ENCODE measurements at regions not wholly inside any gene's neighbourhood (a gene's known extent, or its start where the extent isn't known, plus 50 kb on each side); places are given as distances from the start of the nearest gene placed in this dataset.

GRCh38 chr16:9647981-9648701 is 534.1 kb downstream of the GRIN2A start:
- Histone ChIP-seq H3K4me1 (ENCODE audit: control insufficient read depth, insufficient read depth, low read length) (no peaks in the 10 kb centered on the region), H3K27me3 (ENCODE audit: control insufficient read depth, insufficient read depth, low read length) (no peaks in the 10 kb centered on the region), H3K36me3 (ENCODE audit: control insufficient read depth, insufficient read depth, low read length) (no peaks in the 10 kb centered on the region), H3K9me3 (ENCODE audit: control insufficient read depth, insufficient read depth, low read depth, low read length) (no peaks in the 10 kb centered on the region), H3K27ac (ENCODE audit: low read length) (no peak overlapping the region; the same call in 1 of the 2 replicates), H3K4me3 (ENCODE audit: low read depth in 2 of 2, low read length in 2 of 2) (no peak overlapping the region)
- ChIA-PET CTCF (interaction anchor here (0.6 to 1.0 kb wide), 5 partner anchors 10 to 484 kb away, joined by 3 to 7 read pairs (median 3); no protein-coding TSS in a partner anchor), POLR2A (no interaction called here)
- in situ Hi-C loops (cut with HindIII; ENCODE audit: low pct_unique_long_range_greater_than_20kb, low sequenced_read_pairs), result no loop called here
- TF ChIP-seq SIN3A (IDR thresholded peaks at IDR 0.05; ENCODE audit: borderline replicate concordance, insufficient read depth, low read depth, low read length), result no peak
- peak; percentile 85 for TF ChIP-seq CTCF (IDR thresholded peaks at IDR 0.05)
- BruUV-seq (replicated peaks), result no TSS peak
- ATAC-seq, result peak; percentile 86
- intact Hi-C loops (cut with micrococcal nuclease; ENCODE audit: unreplicated experiment), result loop anchor here (5.0 to 10.0 kb wide), 3 partner anchors 187 to 534 kb away; partner anchors contain the start of gene GRIN2A
- DNase-seq (ENCODE audit: low read depth, low spot score), result peak; percentile 24

GRCh38 chr16:9650284-9650683 is 531.9 kb downstream of the GRIN2A start:
- Histone ChIP-seq H3K9me3 (ENCODE audit: control insufficient read depth, insufficient read depth, low read depth, low read length) (no peaks in the 10 kb centered on the region), H3K4me3 (ENCODE audit: low read depth in 2 of 2, low read length in 2 of 2) (no peak overlapping the region), H3K36me3 (ENCODE audit: control insufficient read depth, insufficient read depth, low read length) (no peaks in the 10 kb centered on the region), H3K27ac (ENCODE audit: low read length) (no peak overlapping the region), H3K27me3 (ENCODE audit: control insufficient read depth, insufficient read depth, low read length) (no peaks in the 10 kb centered on the region), H3K4me1 (ENCODE audit: control insufficient read depth, insufficient read depth, low read length) (no peaks in the 10 kb centered on the region)
- DNase-seq (ENCODE audit: low read depth, low spot score), result no peak
- ChIA-PET POLR2A (no interaction called here), CTCF (no interaction called here)
- in situ Hi-C loops (cut with HindIII; ENCODE audit: low pct_unique_long_range_greater_than_20kb, low sequenced_read_pairs), result no loop called here
- intact Hi-C loops (cut with micrococcal nuclease; ENCODE audit: unreplicated experiment), result no loop called here
- no TSS peak for BruUV-seq (replicated peaks)
- no peak for TF ChIP-seq TCF7L2 (IDR thresholded peaks at IDR 0.05; ENCODE audit: low read depth, low read length)
- no peak for TF ChIP-seq CTCF (IDR thresholded peaks at IDR 0.05)
- TF ChIP-seq REST (IDR thresholded peaks at IDR 0.05; ENCODE audit: insufficient read depth in 1 of 2, low read depth in 2 of 2, low read length in 1 of 2), result no peak
- TF ChIP-seq POLR2AphosphoS5 (IDR thresholded peaks at IDR 0.05; ENCODE audit: low read depth, low read length), result no peak
- no peak for TF ChIP-seq SIN3A (IDR thresholded peaks at IDR 0.05; ENCODE audit: borderline replicate concordance, insufficient read depth, low read depth, low read length)
- no peak for ATAC-seq
